ENCODE measurements at regions not wholly inside any gene's neighbourhood (a gene's known extent, or its start where the extent isn't known, plus 50 kb on each side); places are given as distances from the start of the nearest gene placed in this dataset.
"Not testable (repeated sequence)": the region's sequence is repeated elsewhere in the genome, so short reads cannot be mapped to it uniquely, and the experiment has no call there.

DNA sequence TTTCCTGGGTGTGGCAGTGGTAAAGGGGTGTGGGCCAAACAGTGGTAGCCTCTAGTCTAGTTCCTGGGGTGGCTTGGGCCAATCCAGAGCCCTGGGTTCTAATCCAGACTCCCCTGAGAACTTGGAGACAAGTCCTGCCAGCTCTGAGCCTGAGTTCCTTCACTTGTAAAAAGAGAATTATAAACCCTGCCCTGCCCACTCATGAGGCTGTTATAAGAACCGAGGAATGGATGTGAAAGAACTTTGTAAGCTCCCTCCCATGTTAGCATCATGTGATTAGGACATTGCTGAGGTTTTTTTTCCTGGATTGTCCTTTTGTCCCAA lies 131.0 kb downstream of the RRAGC start:
- no peak for ATAC-seq
- no peak for DNase-seq (ENCODE audit: low spot score)
- peak overlapping the region; percentile 57 for H3K4me3 Mint-ChIP-seq
- ChIA-PET CTCF (interaction anchor here (0.6 to 3.0 kb wide), 2 partner anchors 90 to 142 kb away, joined by 4 to 8 read pairs; no protein-coding TSS in a partner anchor), POLR2A (no interaction called here)
- no peak for TF ChIP-seq CDX4 (CRISPR knock-in tag; IDR thresholded peaks at IDR 0.05; ENCODE audit: borderline replicate concordance)
- no peak overlapping the region for H3K27ac Mint-ChIP-seq
- H3K4me1 Mint-ChIP-seq = peaks cover 77% of the 10 kb centered on the region
- H3K27me3 Mint-ChIP-seq (ENCODE audit: low read depth) = peaks cover 27% of the 10 kb centered on the region
- H3K9me3 Mint-ChIP-seq = no peaks in the 10 kb centered on the region
- H3K36me3 Mint-ChIP-seq = no peaks in the 10 kb centered on the region

GRCh38 chr1:38727684-38728584 lies 131.6 kb downstream of the RRAGC start:
- ATAC-seq = peak; percentile 77
- peaks cover 27% of the 10 kb centered on the region for H3K27me3 Mint-ChIP-seq (ENCODE audit: low read depth)
- POLR2A ChIA-PET = interaction anchor here (0.6 to 0.7 kb wide), 2 partner anchors 227 to 276 kb away, joined by 3 to 4 read pairs; no protein-coding TSS in a partner anchor
- peaks cover 73% of the 10 kb centered on the region for H3K4me1 Mint-ChIP-seq
- H3K36me3 Mint-ChIP-seq = no peaks in the 10 kb centered on the region
- peak overlapping the region; percentile 57 for H3K4me3 Mint-ChIP-seq
- CTCF ChIA-PET = interaction anchor here (0.6 to 3.0 kb wide), 11 partner anchors 19 to 371 kb away, joined by 3 to 8 read pairs (median 3); no protein-coding TSS in a partner anchor
- peak overlapping the region; percentile 83 for H3K27ac Mint-ChIP-seq
- H3K9me3 Mint-ChIP-seq = no peaks in the 10 kb centered on the region
- DNase-seq (ENCODE audit: low spot score) = no peak
- TF ChIP-seq ZNF423 (CRISPR knock-in tag; IDR thresholded peaks at IDR 0.05) (no peak), ZBTB21 (CRISPR knock-in tag; IDR thresholded peaks at IDR 0.05; ENCODE audit: borderline replicate concordance) (no peak), ZNF416 (CRISPR knock-in tag; IDR thresholded peaks at IDR 0.05) (no peak), CDX4 (CRISPR knock-in tag; IDR thresholded peaks at IDR 0.05; ENCODE audit: borderline replicate concordance) (no peak), NFE2L1 (CRISPR knock-in tag; IDR thresholded peaks at IDR 0.05) (no peak), TEAD4 (CRISPR knock-in tag; IDR thresholded peaks at IDR 0.05) (no peak), ATF2 (CRISPR knock-in tag; IDR thresholded peaks at IDR 0.05; ENCODE audit: borderline replicate concordance, low read depth) (no peak), NFATC4 (CRISPR knock-in tag; IDR thresholded peaks at IDR 0.05) (no peak), TCF7 (CRISPR knock-in tag; IDR thresholded peaks at IDR 0.05; ENCODE audit: low read depth) (no peak), ETV6 (CRISPR knock-in tag; IDR thresholded peaks at IDR 0.05) (no peak), EMX1 (CRISPR knock-in tag; IDR thresholded peaks at IDR 0.05) (no peak), NR2C2 (CRISPR knock-in tag; IDR thresholded peaks at IDR 0.05) (no peak), USF1 (CRISPR knock-in tag; IDR thresholded peaks at IDR 0.05) (no peak), ZNF317 (CRISPR knock-in tag; IDR thresholded peaks at IDR 0.05; ENCODE audit: borderline replicate concordance, low read depth) (no peak), FOXK1 (CRISPR knock-in tag; IDR thresholded peaks at IDR 0.05) (no peak), CBFB (CRISPR knock-in tag; IDR thresholded peaks at IDR 0.05; ENCODE audit: low read depth) (no peak), GRHL2 (CRISPR knock-in tag; IDR thresholded peaks at IDR 0.05; ENCODE audit: insufficient replicate concordance, severe bottlenecking) (no peak), ZNF532 (CRISPR knock-in tag; IDR thresholded peaks at IDR 0.05; ENCODE audit: borderline replicate concordance) (no peak), CREM (CRISPR knock-in tag; IDR thresholded peaks at IDR 0.05) (no peak)

GRCh38 chr1:38725321-38725961 lies 134.1 kb downstream of the RRAGC start:
- H3K4me3 Mint-ChIP-seq; H3K9me3 Mint-ChIP-seq; POLR2A ChIA-PET; DNase-seq (ENCODE audit: low spot score); ATAC-seq; H3K36me3 Mint-ChIP-seq: not testable (repeated sequence)
- CTCF ChIA-PET = interaction anchor here (1.1 kb wide), 2 partner anchors 13 to 110 kb away, joined by 3 to 4 read pairs; no protein-coding TSS in a partner anchor
- peaks cover 22% of the 10 kb centered on the region for H3K27me3 Mint-ChIP-seq (ENCODE audit: low read depth)
- H3K4me1 Mint-ChIP-seq = peaks cover 53% of the 10 kb centered on the region
- H3K27ac Mint-ChIP-seq = 0 out of 2 replicates have a peak overlapping the region, but pooled peaks have one; percentile 30

All from WTC11 (cell line).